ENCODE measurements at regions not wholly inside any gene's neighbourhood (a gene's known extent, or its start where the extent isn't known, plus 50 kb on each side); places are given as distances from the start of the nearest gene placed in this dataset.

GRCh38 chr1:165073185-165074007, 283.1 kb downstream of the LMX1A start:
- peak; percentile 93 for ATAC-seq
- TF ChIP-seq ESRRG (CRISPR knock-in tag; IDR thresholded peaks at IDR 0.05) = no peak
- TF ChIP-seq ZFP3 (CRISPR knock-in tag; IDR thresholded peaks at IDR 0.05) = no peak
- no peak for TF ChIP-seq ZNF70 (CRISPR knock-in tag; IDR thresholded peaks at IDR 0.05)

DNA sequence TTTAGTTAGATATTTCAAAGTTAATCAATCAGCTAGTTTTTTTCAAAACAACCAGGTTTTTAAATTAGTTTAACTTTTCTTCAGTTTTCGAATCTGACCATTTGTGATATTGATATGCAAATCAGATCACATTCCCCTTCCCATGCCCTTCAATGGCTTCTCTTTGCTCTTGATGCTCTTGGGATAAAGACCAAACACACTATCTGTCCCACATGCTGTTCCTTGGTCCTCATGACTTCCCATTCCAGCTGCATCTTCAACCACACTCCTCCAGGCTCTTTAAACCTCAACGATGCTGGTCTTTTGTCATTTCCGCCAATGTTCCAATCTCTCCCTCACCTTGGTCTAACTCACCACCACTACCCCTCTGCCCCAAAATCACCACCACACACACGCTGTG, 285.8 kb downstream of the LMX1A start:
- TF ChIP-seq ESRRG (CRISPR knock-in tag; IDR thresholded peaks at IDR 0.05) (no peak), ARNTL (CRISPR knock-in tag; IDR thresholded peaks at IDR 0.05; ENCODE audit: borderline replicate concordance, low read depth) (no peak), ISL1 (CRISPR knock-in tag; IDR thresholded peaks at IDR 0.05) (no peak), ZFP3 (CRISPR knock-in tag; IDR thresholded peaks at IDR 0.05) (no peak), SNAI2 (CRISPR knock-in tag; IDR thresholded peaks at IDR 0.05) (no peak), ZNF70 (CRISPR knock-in tag; IDR thresholded peaks at IDR 0.05) (no peak), TOX (CRISPR knock-in tag; IDR thresholded peaks at IDR 0.05; ENCODE audit: borderline replicate concordance) (no peak)
- ATAC-seq = no peak

GRCh38 chr1:165069829-165070228, 286.7 kb downstream of the LMX1A start:
- TF ChIP-seq RARB (CRISPR knock-in tag; IDR thresholded peaks at IDR 0.05) (no peak), SNAI2 (CRISPR knock-in tag; IDR thresholded peaks at IDR 0.05) (no peak), ESRRG (CRISPR knock-in tag; IDR thresholded peaks at IDR 0.05) (no peak), TCF4 (CRISPR knock-in tag; IDR thresholded peaks at IDR 0.05; ENCODE audit: borderline replicate concordance) (no peak), ISL1 (CRISPR knock-in tag; IDR thresholded peaks at IDR 0.05) (no peak), CSDC2 (CRISPR knock-in tag; IDR thresholded peaks at IDR 0.05) (no peak), GLIS3 (CRISPR knock-in tag; IDR thresholded peaks at IDR 0.05) (no peak), ZC3H10 (CRISPR knock-in tag; IDR thresholded peaks at IDR 0.05) (no peak), ZNF70 (CRISPR knock-in tag; IDR thresholded peaks at IDR 0.05) (no peak), OSR1 (CRISPR knock-in tag; IDR thresholded peaks at IDR 0.05) (no peak)
- TF ChIP-seq, protein P1, sequence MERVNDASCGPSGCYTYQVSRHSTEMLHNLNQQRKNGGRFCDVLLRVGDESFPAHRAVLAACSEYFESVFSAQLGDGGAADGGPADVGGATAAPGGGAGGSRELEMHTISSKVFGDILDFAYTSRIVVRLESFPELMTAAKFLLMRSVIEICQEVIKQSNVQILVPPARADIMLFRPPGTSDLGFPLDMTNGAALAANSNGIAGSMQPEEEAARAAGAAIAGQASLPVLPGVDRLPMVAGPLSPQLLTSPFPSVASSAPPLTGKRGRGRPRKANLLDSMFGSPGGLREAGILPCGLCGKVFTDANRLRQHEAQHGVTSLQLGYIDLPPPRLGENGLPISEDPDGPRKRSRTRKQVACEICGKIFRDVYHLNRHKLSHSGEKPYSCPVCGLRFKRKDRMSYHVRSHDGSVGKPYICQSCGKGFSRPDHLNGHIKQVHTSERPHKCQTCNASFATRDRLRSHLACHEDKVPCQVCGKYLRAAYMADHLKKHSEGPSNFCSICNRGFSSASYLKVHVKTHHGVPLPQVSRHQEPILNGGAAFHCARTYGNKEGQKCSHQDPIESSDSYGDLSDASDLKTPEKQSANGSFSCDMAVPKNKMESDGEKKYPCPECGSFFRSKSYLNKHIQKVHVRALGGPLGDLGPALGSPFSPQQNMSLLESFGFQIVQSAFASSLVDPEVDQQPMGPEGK (CRISPR knock-in tag; IDR thresholded peaks at IDR 0.05; ENCODE audit: borderline replicate concordance) = no peak
- no peak for ATAC-seq

- no peak for ATAC-seq
- TF ChIP-seq, protein P2, sequence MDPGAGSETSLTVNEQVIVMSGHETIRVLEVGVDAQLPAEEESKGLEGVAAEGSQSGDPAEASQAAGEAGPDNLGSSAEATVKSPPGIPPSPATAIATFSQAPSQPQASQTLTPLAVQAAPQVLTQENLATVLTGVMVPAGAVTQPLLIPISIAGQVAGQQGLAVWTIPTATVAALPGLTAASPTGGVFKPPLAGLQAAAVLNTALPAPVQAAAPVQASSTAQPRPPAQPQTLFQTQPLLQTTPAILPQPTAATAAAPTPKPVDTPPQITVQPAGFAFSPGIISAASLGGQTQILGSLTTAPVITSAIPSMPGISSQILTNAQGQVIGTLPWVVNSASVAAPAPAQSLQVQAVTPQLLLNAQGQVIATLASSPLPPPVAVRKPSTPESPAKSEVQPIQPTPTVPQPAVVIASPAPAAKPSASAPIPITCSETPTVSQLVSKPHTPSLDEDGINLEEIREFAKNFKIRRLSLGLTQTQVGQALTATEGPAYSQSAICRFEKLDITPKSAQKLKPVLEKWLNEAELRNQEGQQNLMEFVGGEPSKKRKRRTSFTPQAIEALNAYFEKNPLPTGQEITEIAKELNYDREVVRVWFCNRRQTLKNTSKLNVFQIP (CRISPR knock-in tag; IDR thresholded peaks at IDR 0.05; ENCODE audit: borderline replicate concordance, low read depth) = no peak
- TF ChIP-seq ZNF70 (CRISPR knock-in tag; IDR thresholded peaks at IDR 0.05) (no peak), TCF4 (CRISPR knock-in tag; IDR thresholded peaks at IDR 0.05; ENCODE audit: borderline replicate concordance) (no peak)
- TF ChIP-seq, protein P3, sequence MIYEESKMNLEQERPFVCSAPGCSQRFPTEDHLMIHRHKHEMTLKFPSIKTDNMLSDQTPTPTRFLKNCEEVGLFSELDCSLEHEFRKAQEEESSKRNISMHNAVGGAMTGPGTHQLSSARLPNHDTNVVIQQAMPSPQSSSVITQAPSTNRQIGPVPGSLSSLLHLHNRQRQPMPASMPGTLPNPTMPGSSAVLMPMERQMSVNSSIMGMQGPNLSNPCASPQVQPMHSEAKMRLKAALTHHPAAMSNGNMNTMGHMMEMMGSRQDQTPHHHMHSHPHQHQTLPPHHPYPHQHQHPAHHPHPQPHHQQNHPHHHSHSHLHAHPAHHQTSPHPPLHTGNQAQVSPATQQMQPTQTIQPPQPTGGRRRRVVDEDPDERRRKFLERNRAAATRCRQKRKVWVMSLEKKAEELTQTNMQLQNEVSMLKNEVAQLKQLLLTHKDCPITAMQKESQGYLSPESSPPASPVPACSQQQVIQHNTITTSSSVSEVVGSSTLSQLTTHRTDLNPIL (CRISPR knock-in tag; IDR thresholded peaks at IDR 0.05; ENCODE audit: low read depth) = no peak
Measured at GRCh38 chr1:165068741-165069140, 287.8 kb downstream of the LMX1A start.

GRCh38 chr1:165067829-165068228, 288.7 kb downstream of the LMX1A start:
- no peak for ATAC-seq
- TF ChIP-seq, protein P3 (CRISPR knock-in tag; IDR thresholded peaks at IDR 0.05; ENCODE audit: low read depth) = no peak
- TF ChIP-seq ZNF565 (CRISPR knock-in tag; conservative IDR thresholded peaks at IDR 0.05; ENCODE audit: low read depth) = no peak
- no peak for TF ChIP-seq PPARA (CRISPR knock-in tag; IDR thresholded peaks at IDR 0.05; ENCODE audit: borderline replicate concordance)
- TF ChIP-seq ISL1 (CRISPR knock-in tag; IDR thresholded peaks at IDR 0.05) = no peak
- TF ChIP-seq GLIS3 (CRISPR knock-in tag; IDR thresholded peaks at IDR 0.05) = no peak
- TF ChIP-seq ZC3H10 (CRISPR knock-in tag; IDR thresholded peaks at IDR 0.05) = no peak
- no peak for TF ChIP-seq TOX (CRISPR knock-in tag; IDR thresholded peaks at IDR 0.05; ENCODE audit: borderline replicate concordance)
- no peak for TF ChIP-seq ESRRG (CRISPR knock-in tag; IDR thresholded peaks at IDR 0.05)
- TF ChIP-seq ZNF70 (CRISPR knock-in tag; IDR thresholded peaks at IDR 0.05) = no peak
- TF ChIP-seq OSR1 (CRISPR knock-in tag; IDR thresholded peaks at IDR 0.05) = no peak
- no peak for TF ChIP-seq TSHZ2 (CRISPR knock-in tag; IDR thresholded peaks at IDR 0.05)
- TF ChIP-seq RARB (CRISPR knock-in tag; IDR thresholded peaks at IDR 0.05) = no peak
- no peak for TF ChIP-seq ZFP30 (CRISPR knock-in tag; IDR thresholded peaks at IDR 0.05)
- no peak for TF ChIP-seq SNAI2 (CRISPR knock-in tag; IDR thresholded peaks at IDR 0.05)
- TF ChIP-seq CSDC2 (CRISPR knock-in tag; IDR thresholded peaks at IDR 0.05) = no peak
- TF ChIP-seq ZNF8 (CRISPR knock-in tag; IDR thresholded peaks at IDR 0.05) = no peak
- TF ChIP-seq BACH2 (CRISPR knock-in tag; IDR thresholded peaks at IDR 0.05; ENCODE audit: borderline replicate concordance) = no peak
- no peak for TF ChIP-seq TCF4 (CRISPR knock-in tag; IDR thresholded peaks at IDR 0.05; ENCODE audit: borderline replicate concordance)
- no peak for TF ChIP-seq ARNTL (CRISPR knock-in tag; IDR thresholded peaks at IDR 0.05; ENCODE audit: borderline replicate concordance, low read depth)
